ENCODE measurements at regions not wholly inside any gene's neighbourhood (a gene's known extent, or its start where the extent isn't known, plus 50 kb on each side); places are given as distances from the start of the nearest gene placed in this dataset.

GRCh38 chr12:115519359-115519758 lies 758.1 kb downstream of the MED13L start:
- H3K4me1 Mint-ChIP-seq (ENCODE audit: low read depth, unreplicated experiment): no peaks in the 10 kb centered on the region
- no peak for TF ChIP-seq CTCF (IDR thresholded peaks at IDR 0.05; ENCODE audit: unreplicated experiment)
- BruUV-seq (replicated peaks): no TSS peak
- peaks cover 23% of the 10 kb centered on the region for H3K9me3 Mint-ChIP-seq (ENCODE audit: low read depth, unreplicated experiment)
- CTCF ChIA-PET: no interaction called here
- intact Hi-C loops (cut with micrococcal nuclease; ENCODE audit: unreplicated experiment): no loop called here
- no peak for DNase-seq
- no peaks in the 10 kb centered on the region for H3K36me3 Mint-ChIP-seq (ENCODE audit: insufficient read depth, unreplicated experiment)
- no peak overlapping the region for H3K4me3 Mint-ChIP-seq (ENCODE audit: low read depth, unreplicated experiment)
- no peak overlapping the region for H3K27ac Mint-ChIP-seq (ENCODE audit: unreplicated experiment)
- no peaks in the 10 kb centered on the region for H3K27me3 Mint-ChIP-seq (ENCODE audit: unreplicated experiment)

- DNase-seq: no peak
- H3K36me3 Mint-ChIP-seq (ENCODE audit: insufficient read depth, unreplicated experiment): no peaks in the 10 kb centered on the region
- CTCF ChIA-PET: no interaction called here
- H3K9me3 Mint-ChIP-seq (ENCODE audit: low read depth, unreplicated experiment): peaks cover 28% of the 10 kb centered on the region
- no peaks in the 10 kb centered on the region for H3K27me3 Mint-ChIP-seq (ENCODE audit: unreplicated experiment)
- intact Hi-C loops (cut with micrococcal nuclease; ENCODE audit: unreplicated experiment): no loop called here
- H3K4me1 Mint-ChIP-seq (ENCODE audit: low read depth, unreplicated experiment): no peaks in the 10 kb centered on the region
- no peak overlapping the region for H3K4me3 Mint-ChIP-seq (ENCODE audit: low read depth, unreplicated experiment)
- no TSS peak for BruUV-seq (replicated peaks)
- H3K27ac Mint-ChIP-seq (ENCODE audit: unreplicated experiment): no peak overlapping the region
- no peak for TF ChIP-seq CTCF (IDR thresholded peaks at IDR 0.05; ENCODE audit: unreplicated experiment)
Measured at GRCh38 chr12:115517913-115518312, 759.6 kb downstream of the MED13L start.

- TF ChIP-seq CTCF (IDR thresholded peaks at IDR 0.05; ENCODE audit: unreplicated experiment): no peak
- no peak for DNase-seq
- Mint-ChIP-seq H3K27ac (ENCODE audit: unreplicated experiment) (no peak overlapping the region), H3K36me3 (ENCODE audit: insufficient read depth, unreplicated experiment) (no peaks in the 10 kb centered on the region), H3K27me3 (ENCODE audit: unreplicated experiment) (no peaks in the 10 kb centered on the region), H3K4me3 (ENCODE audit: low read depth, unreplicated experiment) (no peak overlapping the region), H3K4me1 (ENCODE audit: low read depth, unreplicated experiment) (no peaks in the 10 kb centered on the region), H3K9me3 (ENCODE audit: low read depth, unreplicated experiment) (peaks cover 37% of the 10 kb centered on the region)
- CTCF ChIA-PET: no interaction called here
- BruUV-seq (replicated peaks): no TSS peak
- intact Hi-C loops (cut with micrococcal nuclease; ENCODE audit: unreplicated experiment): no loop called here
Measured at GRCh38 chr12:115511986-115512711, 765.3 kb downstream of the MED13L start.

- H3K27ac Mint-ChIP-seq (ENCODE audit: unreplicated experiment): no peak overlapping the region
- intact Hi-C loops (cut with micrococcal nuclease; ENCODE audit: unreplicated experiment): no loop called here
- CTCF ChIA-PET: no interaction called here
- no peaks in the 10 kb centered on the region for H3K36me3 Mint-ChIP-seq (ENCODE audit: insufficient read depth, unreplicated experiment)
- no peak overlapping the region for H3K4me3 Mint-ChIP-seq (ENCODE audit: low read depth, unreplicated experiment)
- H3K27me3 Mint-ChIP-seq (ENCODE audit: unreplicated experiment): no peaks in the 10 kb centered on the region
- H3K9me3 Mint-ChIP-seq (ENCODE audit: low read depth, unreplicated experiment): peaks cover 44% of the 10 kb centered on the region
- TF ChIP-seq CTCF (IDR thresholded peaks at IDR 0.05; ENCODE audit: unreplicated experiment): no peak
- H3K4me1 Mint-ChIP-seq (ENCODE audit: low read depth, unreplicated experiment): no peaks in the 10 kb centered on the region
- BruUV-seq (replicated peaks): no TSS peak
- DNase-seq: no peak
Measured at GRCh38 chr12:115511305-115511704, 766.2 kb downstream of the MED13L start.

Data from Calu3 (cell line).